ENCODE measurements at regions not wholly inside any gene's neighbourhood (a gene's known extent, or its start where the extent isn't known, plus 50 kb on each side); places are given as distances from the start of the nearest gene placed in this dataset.
A peak's percentile ranks its signal among the peaks of the same experiment; 100 is the strongest.
"Not testable (repeated sequence)": the region's sequence is repeated elsewhere in the genome, so short reads cannot be mapped to it uniquely, and the experiment has no call there.

DNA sequence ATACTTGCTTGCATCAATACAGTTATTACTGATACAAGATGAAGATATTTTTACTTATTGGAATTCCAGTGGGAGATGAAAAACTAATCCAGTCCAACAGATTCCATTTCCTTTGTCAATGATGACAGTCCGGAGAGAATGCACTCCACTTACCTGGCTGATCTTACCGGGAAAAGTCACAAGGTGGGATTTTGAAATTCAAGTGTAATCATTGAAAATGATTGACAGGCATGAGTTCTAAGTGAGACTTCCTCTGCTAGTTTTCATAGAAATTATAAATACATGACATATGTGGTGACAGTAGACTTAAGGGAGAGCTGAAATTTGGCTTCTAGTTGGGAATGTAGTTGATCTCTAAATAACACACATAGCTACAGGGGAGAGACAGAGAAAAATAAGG, 859.9 kb downstream of the FAT4 start:
- H3K9me3 Mint-ChIP-seq, result peaks cover 0 to 9% (median 3%) of the 10 kb centered on the region in 7 donors
- H3K36me3 Mint-ChIP-seq, result no peaks in the 10 kb centered on the region
- no peaks in the 10 kb centered on the region for H3K27me3 Mint-ChIP-seq
- ATAC-seq (ENCODE audit: low read depth in 2 of 2) (no peak), DNase-seq (no peak)
- no peaks in the 10 kb centered on the region for H3K4me1 Mint-ChIP-seq
- H3K4me3 Mint-ChIP-seq, result no peak overlapping the region
- H3K27ac Mint-ChIP-seq, result no peak overlapping the region

- DNase-seq, result no peak
- Mint-ChIP-seq H3K27ac (no peak overlapping the region), H3K36me3 (no peaks in the 10 kb centered on the region), H3K9me3 (peaks cover 0 to 13% (median 4%) of the 10 kb centered on the region in 7 donors), H3K4me3 (no peak overlapping the region), H3K27me3 (no peaks in the 10 kb centered on the region), H3K4me1 (no peaks in the 10 kb centered on the region)
- no peak for ATAC-seq (ENCODE audit: low read depth in 2 of 2)
Observed at GRCh38 chr4:126180642-126181041, 865.9 kb downstream of the FAT4 start.

GRCh38 chr4:126182336-126182735, 867.6 kb downstream of the FAT4 start:
- Mint-ChIP-seq H3K27me3 (no peaks in the 10 kb centered on the region), H3K4me3 (no peak overlapping the region), H3K36me3 (no peaks in the 10 kb centered on the region), H3K4me1 (no peaks in the 10 kb centered on the region), H3K9me3 (peaks cover 0 to 10% (median 2%) of the 10 kb centered on the region in 7 donors), H3K27ac (no peak overlapping the region)
- ATAC-seq (ENCODE audit: low read depth in 2 of 2) (no peak), DNase-seq (no peak)

GRCh38 chr4:126182786-126183185, 868.0 kb downstream of the FAT4 start:
- ATAC-seq (ENCODE audit: low read depth in 2 of 2), result no peak
- no peak overlapping the region for H3K27ac Mint-ChIP-seq
- no peak for DNase-seq
- peaks cover 0 to 10% (median 2%) of the 10 kb centered on the region in 7 donors for H3K9me3 Mint-ChIP-seq
- H3K4me1 Mint-ChIP-seq, result no peaks in the 10 kb centered on the region
- no peaks in the 10 kb centered on the region for H3K36me3 Mint-ChIP-seq
- no peaks in the 10 kb centered on the region for H3K27me3 Mint-ChIP-seq
- H3K4me3 Mint-ChIP-seq, result no peak overlapping the region

GRCh38 chr4:126183206-126183605, 868.5 kb downstream of the FAT4 start:
- no peaks in the 10 kb centered on the region for H3K27me3 Mint-ChIP-seq
- DNase-seq, result no peak
- peaks cover 0 to 10% (median 2%) of the 10 kb centered on the region in 7 donors for H3K9me3 Mint-ChIP-seq

DNA sequence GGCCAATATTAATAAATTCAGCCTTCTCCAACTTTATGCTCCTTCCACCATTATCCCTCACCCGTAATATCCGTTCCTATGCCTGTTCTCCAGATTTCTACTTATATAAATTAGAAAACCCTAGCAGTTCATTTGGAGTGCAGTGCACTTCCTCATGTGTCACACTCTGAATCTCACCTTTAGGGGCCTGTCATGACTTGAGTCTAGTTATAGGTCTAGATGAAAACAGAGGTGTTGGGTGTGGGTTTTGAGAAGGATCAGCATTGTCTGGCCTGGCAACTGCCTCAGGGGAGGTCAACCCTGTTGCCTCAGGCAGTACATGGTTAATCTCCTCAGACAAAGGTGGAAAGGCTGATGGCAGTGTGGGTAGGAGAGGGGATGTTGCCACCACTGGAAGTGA, 876.8 kb downstream of the FAT4 start:
- Mint-ChIP-seq H3K27me3 (no peaks in the 10 kb centered on the region), H3K9me3 (peaks cover 0 to 12% (median 6%) of the 10 kb centered on the region in 7 donors), H3K4me3 (no peak overlapping the region), H3K27ac (no peak overlapping the region), H3K36me3 (no peaks in the 10 kb centered on the region), H3K4me1 (no peaks in the 10 kb centered on the region)
- ATAC-seq (ENCODE audit: low read depth in 2 of 2), result no peak
- no peak for DNase-seq

More at GRCh38 chr4:126183206-126183605, 868.5 kb downstream of the FAT4 start:
- Mint-ChIP-seq H3K4me3 (no peak overlapping the region), H3K36me3 (no peaks in the 10 kb centered on the region), H3K4me1 (no peaks in the 10 kb centered on the region), H3K27ac (no peak overlapping the region)
- no peak for ATAC-seq (ENCODE audit: low read depth in 2 of 2)

DNA sequence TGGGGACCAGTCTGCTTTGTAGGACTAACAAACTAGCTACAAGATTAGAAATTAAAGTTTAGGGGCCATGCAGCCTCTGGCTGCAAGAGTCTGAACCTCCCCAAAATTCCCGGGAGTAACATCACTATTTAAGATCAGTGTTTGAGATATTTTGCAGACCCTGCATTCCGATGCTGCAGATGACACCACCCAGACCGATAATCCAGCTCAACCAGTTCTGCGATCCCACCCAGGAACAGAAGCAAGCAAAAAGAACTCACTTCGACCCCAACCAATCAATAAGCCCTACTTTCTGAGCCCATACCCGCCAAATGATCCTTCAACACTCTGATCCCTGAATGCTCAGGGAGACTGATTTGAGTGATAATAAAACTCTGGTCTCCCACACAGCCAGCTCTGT, 877.8 kb downstream of the FAT4 start:
- ATAC-seq (ENCODE audit: low read depth in 2 of 2), result no peak
- Mint-ChIP-seq H3K27ac (no peak overlapping the region), H3K27me3 (no peaks in the 10 kb centered on the region), H3K4me1 (no peaks in the 10 kb centered on the region), H3K36me3 (no peaks in the 10 kb centered on the region), H3K9me3 (peaks cover 0 to 12% (median 6%) of the 10 kb centered on the region in 7 donors), H3K4me3 (no peak overlapping the region)
- no peak for DNase-seq

DNA sequence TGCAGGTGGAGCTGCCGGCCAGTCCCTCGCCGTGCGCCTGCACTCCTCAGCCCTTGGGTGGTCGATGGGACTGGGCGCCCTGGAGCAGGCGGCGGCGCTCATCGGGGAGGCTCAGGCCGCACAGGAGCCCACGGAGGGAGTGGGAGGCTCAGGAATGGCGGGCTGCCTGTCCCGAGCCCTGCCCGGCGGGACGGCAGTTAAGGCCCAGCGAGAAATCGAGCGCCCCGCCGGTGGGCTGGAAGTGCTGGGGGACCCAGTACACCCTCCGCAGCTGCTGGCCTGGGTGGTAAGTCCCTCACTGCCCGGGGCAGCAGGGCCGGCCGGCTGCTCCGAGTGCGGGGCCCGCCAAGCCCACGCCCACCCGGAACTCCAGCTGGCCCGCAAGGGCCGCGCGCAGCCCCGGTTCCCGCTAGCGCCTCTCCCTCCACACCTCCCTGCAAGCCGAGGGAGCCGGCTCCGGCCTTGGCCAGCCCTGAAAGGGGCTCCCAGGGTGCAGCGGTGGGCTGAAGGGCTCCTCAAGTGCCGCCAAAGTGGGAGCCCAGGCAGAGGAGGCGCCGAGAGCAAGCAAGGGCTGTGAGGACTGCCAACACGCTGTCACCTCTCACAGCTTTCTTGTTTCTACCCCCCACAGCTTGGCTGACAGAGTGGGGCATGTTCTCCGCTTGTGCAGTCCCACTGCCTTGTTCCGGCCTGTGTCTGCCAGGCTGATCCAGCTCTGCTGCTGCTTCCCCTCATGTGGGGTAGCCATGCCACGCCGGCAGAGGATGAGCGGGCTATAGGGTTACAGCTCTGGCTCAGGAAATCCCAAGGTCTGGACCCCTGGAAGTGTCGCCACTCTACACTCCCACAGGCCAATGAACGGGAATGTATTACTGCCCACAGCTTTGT, 886.7 kb downstream of the FAT4 start:
- not testable (repeated sequence) for H3K27me3 Mint-ChIP-seq; H3K4me1 Mint-ChIP-seq; H3K36me3 Mint-ChIP-seq; ATAC-seq (ENCODE audit: low read depth in 2 of 2); DNase-seq
- Mint-ChIP-seq H3K4me3 (peak overlapping the region in 1 of 8 donors; percentile 5), H3K27ac (peak overlapping the region in 1 of 6 donors; percentile 78), H3K9me3 (peaks cover 6 to 14% (median 8%) of the 10 kb centered on the region in 7 donors)

- no peaks in the 10 kb centered on the region for H3K36me3 Mint-ChIP-seq
- DNase-seq (no peak), ATAC-seq (ENCODE audit: low read depth in 2 of 2) (no peak)
- H3K27me3 Mint-ChIP-seq, result no peaks in the 10 kb centered on the region
- H3K4me3 Mint-ChIP-seq, result no peak overlapping the region
- peaks cover 6 to 14% (median 9%) of the 10 kb centered on the region in 7 donors for H3K9me3 Mint-ChIP-seq
- H3K27ac Mint-ChIP-seq, result no peak overlapping the region
- no peaks in the 10 kb centered on the region for H3K4me1 Mint-ChIP-seq
Observed at GRCh38 chr4:126202226-126202625, 887.5 kb downstream of the FAT4 start.

DNA sequence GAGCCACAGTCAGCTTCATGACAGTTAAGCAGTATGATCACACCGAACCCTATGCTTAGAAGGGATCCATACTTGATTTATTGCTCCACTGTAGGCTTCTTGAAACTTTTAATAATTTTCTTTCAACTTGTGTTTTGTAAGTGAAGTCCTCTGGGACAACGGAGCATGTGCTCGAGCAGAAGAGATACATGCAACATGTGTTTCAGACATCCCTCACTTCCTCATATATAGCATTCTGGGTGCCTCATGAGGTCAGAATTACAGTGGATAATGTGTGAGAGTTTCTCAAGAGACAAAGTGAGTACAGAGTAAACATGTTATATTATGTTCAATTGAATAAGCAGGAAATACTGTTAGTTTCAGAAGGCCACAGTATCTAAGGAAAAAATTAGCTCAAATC, 893.2 kb downstream of the FAT4 start:
- ATAC-seq (ENCODE audit: low read depth in 2 of 2) (no peak), DNase-seq (no peak)
- Mint-ChIP-seq H3K4me1 (no peaks in the 10 kb centered on the region), H3K9me3 (peaks cover 3 to 9% (median 5%) of the 10 kb centered on the region in 7 donors), H3K36me3 (no peaks in the 10 kb centered on the region), H3K4me3 (no peak overlapping the region), H3K27ac (no peak overlapping the region), H3K27me3 (no peaks in the 10 kb centered on the region)

DNA sequence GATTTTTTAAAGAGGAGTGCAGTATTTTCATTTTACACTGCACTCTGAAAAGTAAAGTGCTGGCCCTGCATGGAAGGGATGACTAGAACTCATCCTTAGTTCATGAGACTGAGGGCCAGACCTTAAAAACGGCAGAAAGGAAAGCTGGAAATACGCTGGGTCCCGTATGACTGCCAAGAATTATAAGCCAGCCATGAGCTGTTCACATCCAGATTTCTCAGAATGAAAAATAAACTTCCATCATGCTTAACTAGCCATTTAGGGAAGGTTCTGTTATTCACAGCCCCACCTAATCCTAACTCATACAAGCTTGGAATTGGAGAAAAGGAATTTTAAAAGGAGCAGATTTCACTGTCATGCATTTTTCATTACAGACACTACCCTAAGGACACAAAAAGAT, 894.4 kb downstream of the FAT4 start:
- DNase-seq (no peak), ATAC-seq (ENCODE audit: low read depth in 2 of 2) (no peak)
- Mint-ChIP-seq H3K4me1 (no peaks in the 10 kb centered on the region), H3K4me3 (no peak overlapping the region), H3K27me3 (no peaks in the 10 kb centered on the region), H3K9me3 (peaks cover 0 to 8% (median 3%) of the 10 kb centered on the region in 7 donors), H3K27ac (no peak overlapping the region), H3K36me3 (no peaks in the 10 kb centered on the region)

DNA sequence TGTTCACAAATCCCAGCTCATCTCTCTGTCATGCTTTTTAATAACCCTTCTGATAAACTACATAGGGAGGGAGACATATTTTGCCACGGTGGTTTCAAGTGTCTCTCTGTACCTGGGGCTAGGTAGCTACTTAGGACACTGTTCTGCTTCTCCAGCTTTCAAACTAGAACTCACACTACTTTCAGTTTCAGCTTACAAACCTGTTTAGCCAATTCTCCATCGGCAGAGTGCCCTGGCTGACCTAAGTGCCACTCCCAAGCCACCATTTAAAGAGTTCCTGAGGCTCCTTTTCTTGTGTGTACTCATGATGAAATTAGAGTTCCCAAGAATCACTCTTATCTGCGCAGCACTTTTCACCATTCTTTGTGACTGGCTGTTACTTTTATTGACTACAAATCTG, 899.2 kb downstream of the FAT4 start:
- Mint-ChIP-seq H3K27me3 (no peaks in the 10 kb centered on the region), H3K36me3 (no peaks in the 10 kb centered on the region), H3K4me1 (no peaks in the 10 kb centered on the region), H3K9me3 (peaks cover 0 to 5% (median 0%) of the 10 kb centered on the region in 7 donors), H3K27ac (no peak overlapping the region), H3K4me3 (no peak overlapping the region)
- no peak for DNase-seq
- no peak for ATAC-seq (ENCODE audit: low read depth in 2 of 2)

DNA sequence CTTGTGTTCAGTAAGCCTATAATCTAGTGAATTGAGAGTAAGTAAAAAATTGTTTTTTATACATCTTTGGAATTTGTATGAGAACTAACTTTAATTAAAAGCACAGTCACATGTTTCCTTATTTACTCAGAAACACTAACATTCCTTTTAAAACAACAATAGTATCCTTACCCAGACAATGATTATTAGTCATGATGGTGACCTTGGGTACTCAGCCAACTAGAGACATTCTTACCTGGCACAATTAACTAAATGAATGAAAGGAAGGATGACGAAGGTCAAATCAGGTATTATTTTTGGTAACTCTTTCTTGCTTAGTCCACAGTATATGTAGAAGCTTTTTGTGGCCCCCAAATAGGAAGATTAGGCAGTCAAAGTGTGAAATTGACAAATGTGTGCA, 901.0 kb downstream of the FAT4 start:
- no peak for DNase-seq
- H3K36me3 Mint-ChIP-seq, result no peaks in the 10 kb centered on the region
- ATAC-seq (ENCODE audit: low read depth in 2 of 2), result no peak
- no peak overlapping the region for H3K4me3 Mint-ChIP-seq
- H3K27me3 Mint-ChIP-seq, result no peaks in the 10 kb centered on the region
- H3K4me1 Mint-ChIP-seq, result no peaks in the 10 kb centered on the region
- no peak overlapping the region for H3K27ac Mint-ChIP-seq
- peaks cover 0 to 5% (median 0%) of the 10 kb centered on the region in 7 donors for H3K9me3 Mint-ChIP-seq

GRCh38 chr4:126216611-126217010, 901.9 kb downstream of the FAT4 start:
- ATAC-seq (ENCODE audit: low read depth in 2 of 2) (no peak), DNase-seq (no peak)
- H3K4me3 Mint-ChIP-seq, result no peak overlapping the region
- H3K4me1 Mint-ChIP-seq, result no peaks in the 10 kb centered on the region
- H3K9me3 Mint-ChIP-seq, result peaks cover 0 to 5% (median 0%) of the 10 kb centered on the region in 7 donors
- no peaks in the 10 kb centered on the region for H3K36me3 Mint-ChIP-seq
- H3K27me3 Mint-ChIP-seq, result no peaks in the 10 kb centered on the region
- no peak overlapping the region for H3K27ac Mint-ChIP-seq
